HS-27A (cell line): ENCODE measurements at regions not wholly inside any gene's neighbourhood (a gene's known extent, or its start where the extent isn't known, plus 50 kb on each side); places are given as distances from the start of the nearest gene placed in this dataset.

ENCODE experiments used
- DNase-seq: peaks from one replicate; pipeline ENCODE4 v3.0.0-alpha.2; 2012; ENCODE audit warnings: low read depth, missing footprints

- no peak for DNase-seq
Measured at GRCh38 chr10:113219446-113219845, 269.4 kb downstream of the TCF7L2 start.

GRCh38 chr10:113221756-113222168 is 271.7 kb downstream of the TCF7L2 start:
- DNase-seq: no peak

GRCh38 chr10:113222207-113222606 is 272.2 kb downstream of the TCF7L2 start:
- no peak for DNase-seq

- DNase-seq: no peak
Measured at GRCh38 chr10:113225364-113225763, 275.3 kb downstream of the TCF7L2 start.

GRCh38 chr10:113225903-113226302 is 275.9 kb downstream of the TCF7L2 start:
- DNase-seq: no peak

GRCh38 chr10:113226399-113226798 is 276.4 kb downstream of the TCF7L2 start:
- DNase-seq: no peak

- no peak for DNase-seq
Measured at GRCh38 chr10:113226831-113227445, 276.9 kb downstream of the TCF7L2 start.

- peak; percentile 3 for DNase-seq
Measured at GRCh38 chr10:113228530-113228929, 278.5 kb downstream of the TCF7L2 start.

GRCh38 chr10:113230011-113230610 is 280.1 kb downstream of the TCF7L2 start:
- DNase-seq: no peak

GRCh38 chr10:113232928-113233511 is 283.0 kb downstream of the TCF7L2 start:
- no peak for DNase-seq

- DNase-seq: no peak
Measured at GRCh38 chr10:113234481-113234880, 284.4 kb downstream of the TCF7L2 start.

GRCh38 chr10:113235508-113235907 is 285.5 kb downstream of the TCF7L2 start:
- no peak for DNase-seq

- no peak for DNase-seq
Measured at GRCh38 chr10:113236998-113237397, 287.0 kb downstream of the TCF7L2 start.

GRCh38 chr10:113239566-113240350 is 289.7 kb downstream of the TCF7L2 start:
- no peak for DNase-seq

GRCh38 chr10:113240736-113241135 is 290.7 kb downstream of the TCF7L2 start:
- DNase-seq: no peak

- no peak for DNase-seq
Measured at GRCh38 chr10:113241599-113242360, 291.7 kb downstream of the TCF7L2 start.

- DNase-seq: no peak
Measured at GRCh38 chr10:113243311-113243710, 293.3 kb downstream of the TCF7L2 start.

- no peak for DNase-seq
Measured at GRCh38 chr10:113244750-113245149, 294.7 kb downstream of the TCF7L2 start.

- no peak for DNase-seq
Measured at GRCh38 chr10:113245286-113245685, 295.2 kb downstream of the TCF7L2 start.

- no peak for DNase-seq
Measured at GRCh38 chr10:113247050-113247449, 297.0 kb downstream of the TCF7L2 start.

- DNase-seq: no peak
Measured at GRCh38 chr10:113252650-113253618, 299.9 kb upstream of the HABP2 start.
